ENCODE measurements at regions not wholly inside any gene's neighbourhood (a gene's known extent, or its start where the extent isn't known, plus 50 kb on each side); places are given as distances from the start of the nearest gene placed in this dataset.

GRCh38 chr6:111970426-111970825 is 83.5 kb upstream of the CCN6 start:
- Histone ChIP-seq H3K9me3 (no peaks in the 10 kb centered on the region), H3K4me1 (peaks cover 3% of the 10 kb centered on the region), H3K36me3 (ENCODE audit: low read depth, missing control alignments) (no peaks in the 10 kb centered on the region), H3K4me3 (no peak overlapping the region), H3K27me3 (no peaks in the 10 kb centered on the region), H3K27ac (no peak overlapping the region)
- TF ChIP-seq CTCF (IDR thresholded peaks at IDR 0.05) (no peak), POLR2A (IDR thresholded peaks at IDR 0.05) (no peak)
- DNase-seq, result no peak
- intact Hi-C loops (cut with DNase I; ENCODE audit: low total_unique reads), result no loop called here
- WGBS, 2 donors, result 89 to 93% methylated on average over 2 of the region's 2 CpGs

GRCh38 chr6:111971181-111971841 is 82.6 kb upstream of the CCN6 start:
- Histone ChIP-seq H3K27me3 (no peaks in the 10 kb centered on the region), H3K9me3 (no peaks in the 10 kb centered on the region), H3K36me3 (ENCODE audit: low read depth, missing control alignments) (no peaks in the 10 kb centered on the region), H3K27ac (no peak overlapping the region), H3K4me3 (no peak overlapping the region), H3K4me1 (peaks cover 7% of the 10 kb centered on the region)
- peak; percentile 21 for DNase-seq
- WGBS, 2 donors, result 60 to 80% methylated on average over 7 of the region's 7 CpGs
- TF ChIP-seq POLR2A (IDR thresholded peaks at IDR 0.05) (no peak), CTCF (IDR thresholded peaks at IDR 0.05) (no peak)
- intact Hi-C loops (cut with DNase I; ENCODE audit: low total_unique reads), result no loop called here

- Histone ChIP-seq H3K9me3 (no peaks in the 10 kb centered on the region), H3K36me3 (ENCODE audit: low read depth, missing control alignments) (no peaks in the 10 kb centered on the region), H3K27me3 (no peaks in the 10 kb centered on the region), H3K4me3 (no peak overlapping the region), H3K4me1 (peaks cover 11% of the 10 kb centered on the region), H3K27ac (no peak overlapping the region)
- intact Hi-C loops (cut with DNase I; ENCODE audit: low total_unique reads), result no loop called here
- WGBS, 2 donors, result 82 to 87% methylated on average over 5 of the region's 5 CpGs
- DNase-seq, result no peak
- TF ChIP-seq POLR2A (IDR thresholded peaks at IDR 0.05), result no peak
Measured at GRCh38 chr6:111971866-111972532, 81.9 kb upstream of the CCN6 start.

- no peaks in the 10 kb centered on the region for H3K9me3 ChIP-seq
- DNase-seq, result no peak
- H3K27me3 ChIP-seq, result no peaks in the 10 kb centered on the region
- H3K4me3 ChIP-seq, result no peak overlapping the region
- H3K36me3 ChIP-seq (ENCODE audit: low read depth, missing control alignments), result no peaks in the 10 kb centered on the region
- intact Hi-C loops (cut with DNase I; ENCODE audit: low total_unique reads), result no loop called here
- peaks cover 11% of the 10 kb centered on the region for H3K4me1 ChIP-seq
- TF ChIP-seq POLR2A (IDR thresholded peaks at IDR 0.05) (no peak), CTCF (IDR thresholded peaks at IDR 0.05) (no peak)
- no peak overlapping the region for H3K27ac ChIP-seq
- WGBS, 2 donors, result 73 to 94% methylated on average over 5 of the region's 5 CpGs
Measured at GRCh38 chr6:111972745-111973117, 81.2 kb upstream of the CCN6 start.

GRCh38 chr6:111973118-111973761 is 80.7 kb upstream of the CCN6 start:
- no peaks in the 10 kb centered on the region for H3K36me3 ChIP-seq (ENCODE audit: low read depth, missing control alignments)
- intact Hi-C loops (cut with DNase I; ENCODE audit: low total_unique reads), result no loop called here
- H3K4me1 ChIP-seq, result peaks cover 11% of the 10 kb centered on the region
- 45 to 56% methylated on average over 11 to 12 of the region's 12 CpGs for WGBS, 2 donors
- H3K27ac ChIP-seq, result no peak overlapping the region
- no peak for DNase-seq
- no peaks in the 10 kb centered on the region for H3K9me3 ChIP-seq
- no peak for TF ChIP-seq POLR2A (IDR thresholded peaks at IDR 0.05)
- no peak for TF ChIP-seq CTCF (IDR thresholded peaks at IDR 0.05)
- H3K27me3 ChIP-seq, result no peaks in the 10 kb centered on the region
- no peak overlapping the region for H3K4me3 ChIP-seq

Data from testis (tissue), 2 donors.